PC-9 (cell line): ENCODE measurements at regions not wholly inside any gene's neighbourhood (a gene's known extent, or its start where the extent isn't known, plus 50 kb on each side); places are given as distances from the start of the nearest gene placed in this dataset.

Experiments used
- BruUV-seq: library from RNA; stranded (reverse); fragments of 400-500 nt; replicated peaks from 2 replicates; lab custom pipeline; 2021; lab: Mats Ljungman, UMichigan
- CTCF ChIA-PET: fragments of 300-600 bp; sonication (Branson Sonifier 250); formaldehyde crosslinking; loops from one replicate; lab custom pipeline; 2022; ENCODE audit warnings: antibody characterized with exemption; lab: Charles Lee
- POLR2A ChIA-PET: fragments of 300-600 bp; sonication (Branson Sonifier 250); formaldehyde crosslinking; loops from one replicate; lab custom pipeline; 2022; ENCODE audit warnings: antibody characterized with exemption; ENCODE audit not compliant: unreplicated experiment; lab: Charles Lee
- DNase-seq, 2 experiments: peaks; one replicate each; pipeline versions ENCODE4 v3.0.0 to v3.0.0-alpha.2; 2015 to 2022; ENCODE audit warnings: mixed read lengths in 1 of 2
- H2AFZ ChIP-seq: fragments of 200-600 bp; sonication (generic); 2 replicates; pipeline ENCODE4 v1.8.1; 2017; ENCODE audit warnings: antibody characterized with exemption
- H3F3A ChIP-seq: fragments of 200-600 bp; sonication (generic); 2 replicates; pipeline ENCODE4 v1.8.1; 2017; ENCODE audit warnings: antibody characterized with exemption, mild to moderate bottlenecking, low read depth; ENCODE audit not compliant: insufficient read depth
- H3K27ac ChIP-seq: fragments of 200-600 bp; sonication (generic); 2 replicates; pipeline ENCODE4 v1.6.1; 2016; ENCODE audit warnings: mixed run types
- H3K27me3 ChIP-seq: fragments of 200-600 bp; sonication (generic); 2 replicates; pipeline ENCODE4 v1.6.1; 2016; ENCODE audit warnings: low read depth, mixed run types; ENCODE audit not compliant: insufficient read depth
- H3K36me3 ChIP-seq: fragments of 200-600 bp; sonication (generic); 2 replicates; pipeline ENCODE4 v1.6.1; 2016; ENCODE audit warnings: low read depth, mixed run types
- H3K4me1 ChIP-seq: fragments of 200-600 bp; sonication (generic); replicated peaks from 2 replicates; pipeline ENCODE4 v1.6.1; 2016; ENCODE audit warnings: mixed run types; ENCODE audit not compliant: insufficient read depth
- H3K4me2 ChIP-seq: fragments of 200-600 bp; sonication (generic); 2 replicates; pipeline ENCODE4 v1.6.1; 2017; ENCODE audit warnings: mixed run types
- H3K4me3 ChIP-seq: fragments of 200-600 bp; sonication (generic); 2 replicates; pipeline ENCODE4 v1.6.1; 2016; ENCODE audit warnings: mixed run types
- H3K79me2 ChIP-seq: fragments of 200-600 bp; sonication (generic); 2 replicates; pipeline ENCODE4 v1.6.1; 2017; ENCODE audit warnings: low read depth, mixed run types
- H3K9me2 ChIP-seq: fragments of 200-600 bp; sonication (generic); 2 replicates; pipeline ENCODE4 v1.8.1; 2017; ENCODE audit warnings: mild to moderate bottlenecking; ENCODE audit not compliant: insufficient read depth
- H3K9me3 ChIP-seq: fragments of 200-600 bp; sonication (generic); 2 replicates; pipeline ENCODE4 v1.8.1; 2016; ENCODE audit warnings: low read depth; ENCODE audit not compliant: insufficient read depth
- H4K20me1 ChIP-seq: fragments of 200-600 bp; sonication (generic); 2 replicates; pipeline ENCODE4 v1.8.1; 2017; ENCODE audit not compliant: insufficient read depth
- CTCF ChIP-seq: fragments of 200-600 bp; sonication (generic); conservative IDR thresholded peaks from 2 replicates; pipeline ENCODE4 v1.6.1; 2017; ENCODE audit warnings: mixed run types, antibody characterized with exemption, mild to moderate bottlenecking, moderate library complexity
- EZH2 ChIP-seq: fragments of 200-600 bp; sonication (generic); IDR thresholded peaks from 2 replicates; pipeline ENCODE4 v1.8.0; 2017; ENCODE audit warnings: antibody characterized with exemption, low read depth
- intact Hi-C: fragments of 100-400 bp; cut with micrococcal nuclease; formaldehyde crosslinking; loops from one replicate; pipeline ENCODE4 v1.10.0; 2022; ENCODE audit not compliant: unreplicated experiment

DNA sequence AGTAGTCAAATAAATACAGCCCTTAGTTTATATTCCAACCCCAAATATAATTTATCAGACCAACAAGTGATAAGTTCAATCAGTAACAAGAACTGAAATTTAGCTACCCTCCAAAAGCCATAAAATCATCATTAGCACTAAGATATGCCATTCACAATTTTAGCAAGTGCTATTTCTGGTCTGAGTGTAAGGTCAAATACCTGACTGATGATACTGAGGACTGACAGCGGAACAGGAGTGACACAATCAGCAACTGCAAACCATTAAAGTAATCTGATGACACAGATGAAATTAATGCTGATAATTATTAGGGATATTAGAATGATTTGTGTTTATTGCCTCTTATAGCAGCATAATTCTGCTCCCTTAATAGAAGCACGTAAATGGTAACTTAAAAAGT, 152.7 kb upstream of the SPHKAP start:
- BruUV-seq, result no TSS peak
- CTCF ChIA-PET, result no interaction called here
- no peaks in the 10 kb centered on the region for H3K36me3 ChIP-seq

DNA sequence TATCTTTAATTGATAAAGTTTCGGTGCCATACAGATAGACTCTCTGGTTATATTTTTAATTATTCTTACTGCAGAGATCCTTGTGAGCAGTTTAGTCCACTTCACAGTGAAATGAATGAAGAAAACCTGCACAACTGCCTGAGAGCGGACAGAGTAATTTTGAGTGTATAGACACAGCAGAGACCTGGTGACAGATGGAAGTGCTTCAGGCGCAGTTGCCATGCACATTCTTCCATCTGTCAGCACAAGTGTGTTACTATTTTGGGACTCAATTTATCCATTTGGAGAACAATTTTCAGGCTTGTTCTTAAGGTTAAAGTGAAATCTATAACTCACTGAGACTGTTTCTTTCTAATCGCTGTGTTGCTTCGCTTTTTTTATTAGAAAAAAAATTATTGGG, 147.8 kb upstream of the SPHKAP start:
- no peak overlapping the region for H3K4me3 ChIP-seq
- no peaks in the 10 kb centered on the region for H3K27me3 ChIP-seq
- H2AFZ ChIP-seq, result no peak overlapping the region
- H3F3A ChIP-seq, result no peaks in the 10 kb centered on the region
- DNase-seq, result no peak
- H3K27ac ChIP-seq, result no peak overlapping the region
- ChIA-PET CTCF (no interaction called here), POLR2A (no interaction called here)
- H3K4me2 ChIP-seq, result no peak overlapping the region
- no peak for TF ChIP-seq CTCF
- no peak for TF ChIP-seq EZH2
- H3K9me3 ChIP-seq, result no peaks in the 10 kb centered on the region
- H3K9me2 ChIP-seq, result no peaks in the 10 kb centered on the region
- no TSS peak for BruUV-seq
- H4K20me1 ChIP-seq, result no peaks in the 10 kb centered on the region
- intact Hi-C loops, result no loop called here
- no peaks in the 10 kb centered on the region for H3K36me3 ChIP-seq
- H3K4me1 ChIP-seq, result no peaks in the 10 kb centered on the region
- H3K79me2 ChIP-seq, result no peaks in the 10 kb centered on the region

More for the DNA sequence above, 152.7 kb upstream of the SPHKAP start:
- POLR2A ChIA-PET, result no interaction called here
- H3K9me2 ChIP-seq, result no peaks in the 10 kb centered on the region
- no peak for DNase-seq
- no peaks in the 10 kb centered on the region for H3K79me2 ChIP-seq
- H3K4me1 ChIP-seq, result no peaks in the 10 kb centered on the region
- no peak for TF ChIP-seq CTCF
- no peak for TF ChIP-seq EZH2
- intact Hi-C loops, result no loop called here
- no peaks in the 10 kb centered on the region for H3K9me3 ChIP-seq
- H3K27me3 ChIP-seq, result no peaks in the 10 kb centered on the region
- H4K20me1 ChIP-seq, result no peaks in the 10 kb centered on the region
- H2AFZ ChIP-seq, result no peak overlapping the region
- no peak overlapping the region for H3K27ac ChIP-seq
- no peak overlapping the region for H3K4me2 ChIP-seq
- no peaks in the 10 kb centered on the region for H3F3A ChIP-seq
- H3K4me3 ChIP-seq, result no peak overlapping the region

DNA sequence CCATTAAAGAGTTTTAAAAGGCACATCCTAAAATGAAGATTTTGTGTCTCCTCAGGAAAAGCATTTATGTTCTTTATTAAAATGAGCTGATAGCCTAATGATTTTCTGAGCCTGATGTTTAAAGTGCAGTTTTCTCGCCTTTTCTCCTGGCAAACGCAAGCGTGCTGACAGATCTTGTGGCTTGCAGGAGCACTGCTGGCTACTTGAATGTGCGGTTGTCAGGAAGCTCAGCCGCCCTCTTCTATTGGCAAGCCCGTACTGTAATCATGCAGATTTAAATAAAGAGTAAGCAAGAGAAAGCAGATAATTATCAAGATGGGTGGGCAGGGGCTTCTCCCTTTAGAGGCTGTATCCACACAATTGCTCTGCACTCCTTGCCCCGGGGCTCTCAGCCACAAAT, 139.5 kb upstream of the SPHKAP start:
- POLR2A ChIA-PET, result no interaction called here

More for the DNA sequence above, 139.5 kb upstream of the SPHKAP start:
- Histone ChIP-seq H4K20me1 (no peaks in the 10 kb centered on the region), H3K4me1 (no peaks in the 10 kb centered on the region), H3K27me3 (no peaks in the 10 kb centered on the region), H3K9me2 (no peaks in the 10 kb centered on the region), H3K4me2 (no peak overlapping the region), H3F3A (no peaks in the 10 kb centered on the region), H3K27ac (no peak overlapping the region), H3K9me3 (no peaks in the 10 kb centered on the region), H3K79me2 (no peaks in the 10 kb centered on the region), H3K4me3 (no peak overlapping the region), H3K36me3 (no peaks in the 10 kb centered on the region), H2AFZ (no peak overlapping the region)
- no peak for DNase-seq
- BruUV-seq, result no TSS peak
- no peak for TF ChIP-seq CTCF
- no peak for TF ChIP-seq EZH2
- CTCF ChIA-PET, result no interaction called here
- intact Hi-C loops, result no loop called here
